Spleen (tissue), 11 donors: ENCODE measurements at regions not wholly inside any gene's neighbourhood (a gene's known extent, or its start where the extent isn't known, plus 50 kb on each side); places are given as distances from the start of the nearest gene placed in this dataset.

Experiments used
- DNase-seq: peaks from one replicate; pipeline ENCODE4 v3.0.0-alpha.2; 2020
- H3K27ac ChIP-seq, 8 donors: fragments of 200-600 bp; sonication (generic) in 7 of 8; 1 replicate in 4 of 8; 2 replicates in 4 of 8; pipeline versions ENCODE4 v1.5.0 to v1.8.0; 2016 to 2021; ENCODE audit warnings: inconsistent platforms in 4 of 8, mild to moderate bottlenecking in 4 of 8, moderate library complexity in 1 of 8
- H3K27me3 ChIP-seq, 7 donors: fragments of 200-600 bp; sonication (generic) in 6 of 7; replicated peaks in 1 of 7; 1 replicate in 4 of 7; 2 replicates in 3 of 7; pipeline versions ENCODE4 v1.5.0 to v1.8.0; 2016 to 2021; ENCODE audit warnings: inconsistent platforms in 3 of 7, mild to moderate bottlenecking in 1 of 7
- H3K36me3 ChIP-seq, 6 donors: fragments of 200-600 bp; sonication (generic) in 5 of 6; 1 replicate in 4 of 6; 2 replicates in 2 of 6; pipeline versions ENCODE4 v1.5.0 to v1.8.0; 2016 to 2021; ENCODE audit warnings: inconsistent platforms in 2 of 6
- H3K4me1 ChIP-seq, 6 donors: fragments of 200-600 bp; sonication (generic) in 5 of 6; 1 replicate in 3 of 6; 2 replicates in 3 of 6; pipeline versions ENCODE4 v1.5.0 to v1.8.0; 2016 to 2021; ENCODE audit warnings: inconsistent platforms in 3 of 6
- H3K4me3 ChIP-seq, 8 donors: fragments of 200-600 bp; sonication (generic) in 7 of 8; 1 replicate in 4 of 8; 2 replicates in 4 of 8; pipeline versions ENCODE4 v1.5.0 to v1.8.0; 2016 to 2021; ENCODE audit warnings: inconsistent platforms in 4 of 8, mild to moderate bottlenecking in 4 of 8, moderate library complexity in 2 of 8
- H3K9me3 ChIP-seq, 8 donors: fragments of 200-600 bp; sonication (generic) in 7 of 8; 1 replicate in 4 of 8; 2 replicates in 4 of 8; pipeline versions ENCODE4 v1.5.0 to v1.8.0; 2016 to 2021; ENCODE audit warnings: inconsistent platforms in 4 of 8
- POLR2A ChIP-seq, 3 donors: fragments of 450-650 bp; IDR thresholded peaks; one replicate each; pipeline ENCODE4 v1.5.1; 2017; ENCODE audit warnings: antibody characterized with exemption in 3 of 3, mild to moderate bottlenecking in 1 of 3
- POLR2AphosphoS5 ChIP-seq, 3 donors: sonication (generic); formaldehyde crosslinking; IDR thresholded peaks; one replicate each; pipeline ENCODE4 v1.5.1; 2017; ENCODE audit warnings: antibody characterized with exemption in 3 of 3
- WGBS, 5 donors: extraction: QIAGEN DNeasy Blood & Tissue Kit in 3 of 5; methylation state at CpG; one replicate each; pipeline versions ENCODE4 v1.1.5 to v1.1.7; 2013 to 2018; 5-methylcytosine and 5-hydroxymethylcytosine counted together
- intact Hi-C: fragments of 100-400 bp; cut with DNase I; formaldehyde crosslinking; loops from one replicate; pipeline ENCODE4 v1.15.0; 2023; ENCODE audit warnings: low total_unique reads
- TF ChIP-seq, protein P1 (sequence below), 11 experiments: fragments of 200-600 bp in 7 of 11; fragments of 450-650 bp in 4 of 11; sonication (generic) in 4 of 11; IDR thresholded peaks in 8 of 11; conservative IDR thresholded peaks in 3 of 11; 1 replicate in 7 of 11; 2 replicates in 4 of 11; pipeline versions ENCODE4 v1.4.0 to v1.8.0; 2016 to 2021; ENCODE audit warnings: antibody characterized with exemption in 11 of 11, inconsistent platforms in 4 of 11, mild to moderate bottlenecking in 1 of 11
- donor health status: healthy with polysubstance abuse.
- donor health status: DM: no; HTN: no; CAD: no; lungs with moderate emphysema.
- donor health status: DM: no; HTN: no; CAD: no.
- donor health status: Bipolar disorder and iron deficiency.
- donor health status: healthy.
- donor health status: DM: no; HTN: no; CAD: no.
- donor health status: DM: yes; HTN: yes; CAD: no.

GRCh38 chr2:42925742-42926433 is 133.5 kb upstream of the HAAO start:
- DNase-seq: no peak
- no peaks in the 10 kb centered on the region for H3K9me3 ChIP-seq
- whole genome bisulfite sequencing, 5 donors: 57 to 69% (median 63%) methylated on average over 10 to 12 of the region's 12 CpGs
- H3K36me3 ChIP-seq: no peaks in the 10 kb centered on the region
- H3K4me1 ChIP-seq: peaks cover 18 to 81% (median 52%) of the 10 kb centered on the region in 6 donors
- peak overlapping the region; percentile 68 to 90 (median 82) for H3K27ac ChIP-seq
- H3K27me3 ChIP-seq: no peaks in the 10 kb centered on the region
- intact Hi-C loops: no loop called here
- no peak overlapping the region for H3K4me3 ChIP-seq
- no peak for TF ChIP-seq POLR2A (IDR thresholded peaks at IDR 0.05)
- TF ChIP-seq POLR2AphosphoS5 (IDR thresholded peaks at IDR 0.05): no peak

DNA sequence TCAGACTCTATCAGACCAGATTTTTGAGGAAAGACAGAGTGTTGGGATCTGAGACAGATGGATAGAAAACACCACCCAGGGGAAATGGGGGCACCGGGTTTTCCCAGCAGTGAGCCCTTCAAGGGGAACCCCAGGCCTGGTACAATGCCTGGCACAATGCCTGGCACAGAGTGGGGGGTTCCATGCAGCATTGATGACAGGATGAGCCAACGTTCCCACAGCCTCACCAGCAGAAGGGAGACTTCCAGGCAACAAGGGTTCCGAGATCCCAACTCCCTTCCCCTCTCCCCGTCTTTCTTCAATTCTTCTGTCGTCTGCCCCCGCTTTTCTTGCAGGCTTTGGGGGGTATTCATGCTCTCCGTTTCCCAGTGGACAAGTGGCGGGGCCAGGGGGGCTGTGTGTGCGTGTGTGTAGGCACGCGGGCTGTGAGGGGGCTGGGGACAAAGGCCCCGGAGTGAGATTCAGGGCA is 132.1 kb upstream of the HAAO start:
- DNase-seq: no peak
- intact Hi-C loops: no loop called here
- Histone ChIP-seq H3K9me3 (no peaks in the 10 kb centered on the region), H3K36me3 (no peaks in the 10 kb centered on the region), H3K4me3 (no peak overlapping the region), H3K4me1 (peaks cover 12 to 69% (median 43%) of the 10 kb centered on the region in 6 donors), H3K27ac (peak overlapping the region; percentile 27 to 90 (median 82)), H3K27me3 (no peaks in the 10 kb centered on the region)
- TF ChIP-seq POLR2AphosphoS5 (IDR thresholded peaks at IDR 0.05) (peak in 1 of 3 donors; percentile 28), POLR2A (IDR thresholded peaks at IDR 0.05) (no peak)
- 45 to 66% (median 53%) methylated on average over 12 of the region's 12 CpGs for WGBS, 5 donors

GRCh38 chr2:42923580-42924417 is 131.4 kb upstream of the HAAO start:
- intact Hi-C loops: no loop called here

DNA sequence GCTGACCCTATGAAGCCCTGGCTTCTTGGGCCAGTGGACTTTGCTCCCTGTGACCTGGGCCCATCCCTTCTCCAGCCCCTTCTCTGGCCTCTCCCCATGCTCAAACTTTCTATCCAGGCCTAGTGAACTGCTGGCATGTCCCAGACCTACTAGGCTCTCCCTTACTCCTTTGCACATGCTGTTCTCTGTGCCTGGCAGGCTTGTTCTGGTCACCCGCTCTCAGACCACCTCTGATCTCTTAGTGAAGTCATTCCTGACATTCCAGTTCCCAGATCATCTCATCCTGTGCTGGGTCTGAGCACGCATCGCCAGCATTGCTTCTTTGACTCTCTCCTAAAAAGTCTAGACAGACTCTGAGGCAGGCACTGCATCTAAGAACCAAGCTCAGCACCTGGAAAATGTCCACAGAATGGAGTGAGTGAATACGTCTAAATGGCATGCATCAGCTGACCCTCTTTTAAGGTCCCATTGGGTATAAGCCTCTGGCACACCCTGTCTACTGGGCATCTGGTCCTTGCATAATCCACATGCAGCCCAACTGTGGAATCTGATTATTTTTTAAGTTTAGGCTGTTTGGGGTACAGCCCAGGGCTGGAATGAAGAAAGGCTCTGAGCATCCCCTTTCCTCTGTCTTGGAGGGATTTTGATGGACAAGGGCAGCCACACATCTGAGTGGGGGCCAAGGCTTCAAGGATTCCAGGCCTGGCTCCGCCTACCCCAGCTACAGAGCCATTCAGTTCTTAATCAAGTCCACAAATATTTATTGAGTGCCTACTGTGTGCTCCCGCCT is 130.6 kb upstream of the HAAO start:
- intact Hi-C loops: no loop called here
- Histone ChIP-seq H3K4me3 (no peak overlapping the region), H3K27ac (peak overlapping the region in 7 of 8 donors; percentile 80 to 90 (median 83)), H3K36me3 (no peaks in the 10 kb centered on the region), H3K27me3 (no peaks in the 10 kb centered on the region), H3K9me3 (no peaks in the 10 kb centered on the region), H3K4me1 (peaks cover 7 to 55% (median 33%) of the 10 kb centered on the region in 6 donors)
- no peak for DNase-seq
- WGBS, 5 donors: 65 to 90% (median 86%) methylated on average over 6 of the region's 6 CpGs
- peak in 1 of 3 donors; percentile 12 for TF ChIP-seq POLR2AphosphoS5 (IDR thresholded peaks at IDR 0.05)
- TF ChIP-seq POLR2A (IDR thresholded peaks at IDR 0.05): no peak

More at GRCh38 chr2:42923580-42924417, 131.4 kb upstream of the HAAO start:
- Histone ChIP-seq H3K4me1 (peaks cover 7 to 62% (median 40%) of the 10 kb centered on the region in 6 donors), H3K27me3 (no peaks in the 10 kb centered on the region), H3K9me3 (no peaks in the 10 kb centered on the region), H3K4me3 (no peak overlapping the region), H3K27ac (peak overlapping the region; percentile 27 to 90 (median 82)), H3K36me3 (no peaks in the 10 kb centered on the region)
- TF ChIP-seq POLR2AphosphoS5 (IDR thresholded peaks at IDR 0.05) (no peak), POLR2A (IDR thresholded peaks at IDR 0.05) (no peak)
- TF ChIP-seq, protein P1, sequence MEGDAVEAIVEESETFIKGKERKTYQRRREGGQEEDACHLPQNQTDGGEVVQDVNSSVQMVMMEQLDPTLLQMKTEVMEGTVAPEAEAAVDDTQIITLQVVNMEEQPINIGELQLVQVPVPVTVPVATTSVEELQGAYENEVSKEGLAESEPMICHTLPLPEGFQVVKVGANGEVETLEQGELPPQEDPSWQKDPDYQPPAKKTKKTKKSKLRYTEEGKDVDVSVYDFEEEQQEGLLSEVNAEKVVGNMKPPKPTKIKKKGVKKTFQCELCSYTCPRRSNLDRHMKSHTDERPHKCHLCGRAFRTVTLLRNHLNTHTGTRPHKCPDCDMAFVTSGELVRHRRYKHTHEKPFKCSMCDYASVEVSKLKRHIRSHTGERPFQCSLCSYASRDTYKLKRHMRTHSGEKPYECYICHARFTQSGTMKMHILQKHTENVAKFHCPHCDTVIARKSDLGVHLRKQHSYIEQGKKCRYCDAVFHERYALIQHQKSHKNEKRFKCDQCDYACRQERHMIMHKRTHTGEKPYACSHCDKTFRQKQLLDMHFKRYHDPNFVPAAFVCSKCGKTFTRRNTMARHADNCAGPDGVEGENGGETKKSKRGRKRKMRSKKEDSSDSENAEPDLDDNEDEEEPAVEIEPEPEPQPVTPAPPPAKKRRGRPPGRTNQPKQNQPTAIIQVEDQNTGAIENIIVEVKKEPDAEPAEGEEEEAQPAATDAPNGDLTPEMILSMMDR (IDR thresholded peaks at IDR 0.05 in 8 of 11, conservative IDR thresholded peaks at IDR 0.05 in 3 of 11): no peak
- DNase-seq: no peak
- 57 to 72% (median 69%) methylated on average over 4 to 5 of the region's 5 CpGs for WGBS, 5 donors

GRCh38 chr2:42922293-42922692 is 129.9 kb upstream of the HAAO start:
- no peaks in the 10 kb centered on the region for H3K36me3 ChIP-seq
- intact Hi-C loops: no loop called here
- H3K27me3 ChIP-seq: no peaks in the 10 kb centered on the region
- no peak overlapping the region for H3K4me3 ChIP-seq
- H3K27ac ChIP-seq: peak overlapping the region in 5 of 8 donors; percentile 82 to 90 (median 85)
- no peaks in the 10 kb centered on the region for H3K9me3 ChIP-seq
- 81 to 88% (median 85%) methylated on average over 2 of the region's 2 CpGs for WGBS, 5 donors
- TF ChIP-seq POLR2A (IDR thresholded peaks at IDR 0.05) (no peak), POLR2AphosphoS5 (IDR thresholded peaks at IDR 0.05) (no peak)
- TF ChIP-seq, protein P1 (IDR thresholded peaks at IDR 0.05 in 8 of 11, conservative IDR thresholded peaks at IDR 0.05 in 3 of 11): no peak
- peaks cover 5 to 55% (median 34%) of the 10 kb centered on the region in 6 donors for H3K4me1 ChIP-seq
- no peak for DNase-seq
